ENCODE measurements at regions not wholly inside any gene's neighbourhood (a gene's known extent, or its start where the extent isn't known, plus 50 kb on each side); places are given as distances from the start of the nearest gene placed in this dataset.

DNA sequence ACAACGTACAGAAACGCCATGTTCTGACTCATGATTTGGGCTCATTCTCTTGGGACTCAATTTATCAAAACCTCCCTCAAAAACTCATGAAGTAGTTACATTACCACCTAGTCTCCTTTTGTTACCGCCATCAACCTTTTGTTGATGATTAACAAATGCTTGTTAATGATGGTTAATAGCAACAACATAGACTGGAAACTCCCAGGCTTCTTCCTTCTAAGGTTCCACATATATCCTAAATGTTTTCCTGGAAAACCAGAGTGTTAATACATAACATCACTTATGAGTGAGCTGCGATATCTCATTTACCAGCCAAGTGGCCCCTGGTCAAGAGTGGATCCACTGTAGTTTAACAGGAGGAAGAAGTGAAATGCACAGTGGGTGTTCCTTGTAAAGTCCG is 176.3 kb downstream of the ERMARD start:
- H4K91ac ChIP-seq (ENCODE audit: low read depth, low read length), result no peak overlapping the region
- no peaks in the 10 kb centered on the region for H3K79me2 ChIP-seq (ENCODE audit: control insufficient read depth, insufficient read depth, low read length, poor library complexity)
- peaks cover 12% of the 10 kb centered on the region for H3K9me3 ChIP-seq (ENCODE audit: insufficient read depth, low read depth, low read length)
- no peaks in the 10 kb centered on the region for H3K36me3 ChIP-seq (ENCODE audit: control insufficient read depth in 1 of 2, insufficient read depth in 2 of 2, low read length in 2 of 2)
- H3K9ac ChIP-seq (ENCODE audit: low read length), result no peak overlapping the region
- no peak overlapping the region for H4K12ac ChIP-seq (ENCODE audit: low read depth, low read length)
- no peak overlapping the region for H2AFZ ChIP-seq (ENCODE audit: insufficient read depth, low read length, poor library complexity)
- H3K4me2 ChIP-seq (ENCODE audit: low read length), result no peak overlapping the region
- DNase-seq, result no peak
- no peak overlapping the region for H3K23ac ChIP-seq (ENCODE audit: low read length)
- H2BK12ac ChIP-seq (ENCODE audit: low read length), result no peak overlapping the region
- no peak overlapping the region for H3K4ac ChIP-seq (ENCODE audit: low read depth, low read length)
- no peak overlapping the region for H2AK5ac ChIP-seq (ENCODE audit: low read length)
- H3K14ac ChIP-seq (ENCODE audit: low read length), result no peak overlapping the region
- no peak overlapping the region for H2BK120ac ChIP-seq (ENCODE audit: insufficient read depth, low read length, poor library complexity)
- H3K27ac ChIP-seq (ENCODE audit: low read depth, low read length), result no peak overlapping the region
- H4K8ac ChIP-seq (ENCODE audit: low read depth, low read length), result no peak overlapping the region
- H3K18ac ChIP-seq (ENCODE audit: low read length), result no peak overlapping the region
- peaks cover 5 to 7% of the 10 kb centered on the region in 2 experiments for H3K4me1 ChIP-seq (ENCODE audit: control insufficient read depth in 1 of 2, insufficient read depth in 2 of 2, low read length in 2 of 2)
- no peak overlapping the region for H3K4me3 ChIP-seq (ENCODE audit: low read depth, low read length)
- H3K79me1 ChIP-seq (ENCODE audit: low read length), result no peaks in the 10 kb centered on the region
- no CpG with 5 or more reads among the region's 5 CpGs for WGBS (ENCODE audit: extremely low coverage, insufficient coverage, insufficient read length)
- no peaks in the 10 kb centered on the region for H3K27me3 ChIP-seq (ENCODE audit: insufficient read depth, low read length)
- no peak overlapping the region for H2BK5ac ChIP-seq (ENCODE audit: low read depth, low read length, poor library complexity)

GRCh38 chr6:169926617-169927417 is 175.4 kb downstream of the ERMARD start:
- no peak overlapping the region for H3K18ac ChIP-seq (ENCODE audit: low read length)
- no peaks in the 10 kb centered on the region for H3K27me3 ChIP-seq (ENCODE audit: insufficient read depth, low read length)
- H3K4me3 ChIP-seq (ENCODE audit: low read depth, low read length), result no peak overlapping the region
- no peak overlapping the region for H3K4me2 ChIP-seq (ENCODE audit: low read length)
- H3K23ac ChIP-seq (ENCODE audit: low read length), result no peak overlapping the region
- H3K36me3 ChIP-seq (ENCODE audit: control insufficient read depth in 1 of 2, insufficient read depth in 2 of 2, low read length in 2 of 2), result no peaks in the 10 kb centered on the region
- no peak overlapping the region for H4K8ac ChIP-seq (ENCODE audit: low read depth, low read length)
- no peaks in the 10 kb centered on the region for H3K79me2 ChIP-seq (ENCODE audit: control insufficient read depth, insufficient read depth, low read length, poor library complexity)
- no peak overlapping the region for H4K12ac ChIP-seq (ENCODE audit: low read depth, low read length)
- no peak overlapping the region for H3K9ac ChIP-seq (ENCODE audit: low read length)
- peaks cover 0 to 2% of the 10 kb centered on the region in 2 experiments for H3K4me1 ChIP-seq (ENCODE audit: control insufficient read depth in 1 of 2, insufficient read depth in 2 of 2, low read length in 2 of 2)
- H3K27ac ChIP-seq (ENCODE audit: low read depth, low read length), result no peak overlapping the region
- H3K79me1 ChIP-seq (ENCODE audit: low read length), result no peaks in the 10 kb centered on the region
- H2AK5ac ChIP-seq (ENCODE audit: low read length), result no peak overlapping the region
- no peak overlapping the region for H2BK12ac ChIP-seq (ENCODE audit: low read length)
- no peak overlapping the region for H4K91ac ChIP-seq (ENCODE audit: low read depth, low read length)
- no peak for DNase-seq
- WGBS (ENCODE audit: extremely low coverage, insufficient coverage, insufficient read length), result no CpG with 5 or more reads among the region's 11 CpGs
- no peak overlapping the region for H3K4ac ChIP-seq (ENCODE audit: low read depth, low read length)
- H2BK5ac ChIP-seq (ENCODE audit: low read depth, low read length, poor library complexity), result no peak overlapping the region
- H2AFZ ChIP-seq (ENCODE audit: insufficient read depth, low read length, poor library complexity), result no peak overlapping the region
- H3K9me3 ChIP-seq (ENCODE audit: insufficient read depth, low read depth, low read length), result peaks cover 12% of the 10 kb centered on the region
- no peak overlapping the region for H3K14ac ChIP-seq (ENCODE audit: low read length)
- H2BK120ac ChIP-seq (ENCODE audit: insufficient read depth, low read length, poor library complexity), result no peak overlapping the region

DNA sequence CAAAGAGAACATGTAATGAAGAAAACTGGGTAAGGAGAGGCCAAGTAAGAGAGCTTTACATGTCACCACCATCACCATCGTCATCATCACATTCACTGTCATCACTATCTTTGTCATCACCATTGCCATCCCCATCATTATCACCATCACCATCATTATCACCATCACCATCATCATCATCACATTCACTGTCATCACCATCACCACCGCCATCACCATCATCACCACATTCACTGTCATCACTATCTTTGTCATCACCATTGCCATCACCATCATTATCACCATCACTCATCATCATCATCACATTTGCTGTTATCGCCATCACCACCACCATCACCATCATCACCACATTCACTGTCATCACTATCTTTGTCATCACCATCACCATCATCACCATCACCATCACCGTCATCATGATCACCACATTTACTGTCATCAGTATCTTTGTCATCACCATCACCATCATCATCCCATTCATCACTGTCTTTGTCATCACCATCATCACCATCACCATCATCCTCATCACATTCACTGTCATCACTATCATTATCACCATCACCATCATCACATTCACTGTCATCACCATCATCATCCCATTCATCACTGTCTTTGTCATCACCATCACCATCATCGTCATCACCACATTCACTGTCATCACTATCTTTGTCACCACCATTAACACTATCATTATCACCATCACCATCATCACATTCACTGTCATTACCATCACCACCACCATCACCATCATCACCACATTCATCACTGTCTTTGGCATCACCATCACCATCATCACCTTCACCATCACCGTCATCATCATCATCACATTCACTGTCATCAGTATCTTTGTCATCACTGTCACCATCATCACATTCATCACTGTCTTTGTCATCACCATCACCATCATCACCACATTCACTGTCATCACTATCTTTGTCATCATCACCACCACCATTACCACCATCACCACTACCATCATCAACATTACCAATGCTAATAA is 172.3 kb downstream of the ERMARD start:
- peaks cover 8% of the 10 kb centered on the region for H3K9me3 ChIP-seq (ENCODE audit: insufficient read depth, low read depth, low read length)
- no peaks in the 10 kb centered on the region for H3K79me2 ChIP-seq (ENCODE audit: control insufficient read depth, insufficient read depth, low read length, poor library complexity)
- no peaks in the 10 kb centered on the region for H3K36me3 ChIP-seq (ENCODE audit: control insufficient read depth in 1 of 2, insufficient read depth in 2 of 2, low read length in 2 of 2)
- H3K4ac ChIP-seq (ENCODE audit: low read depth, low read length), result no peak overlapping the region
- H3K4me3 ChIP-seq (ENCODE audit: low read depth, low read length), result no peak overlapping the region
- no peak overlapping the region for H3K9ac ChIP-seq (ENCODE audit: low read length)
- H4K91ac ChIP-seq (ENCODE audit: low read depth, low read length), result no peak overlapping the region
- H2BK120ac ChIP-seq (ENCODE audit: insufficient read depth, low read length, poor library complexity), result no peak overlapping the region
- H2AFZ ChIP-seq (ENCODE audit: insufficient read depth, low read length, poor library complexity), result no peak overlapping the region
- no peak overlapping the region for H3K14ac ChIP-seq (ENCODE audit: low read length)
- H2BK12ac ChIP-seq (ENCODE audit: low read length), result no peak overlapping the region
- no peaks in the 10 kb centered on the region for H3K79me1 ChIP-seq (ENCODE audit: low read length)
- H3K27ac ChIP-seq (ENCODE audit: low read depth, low read length), result no peak overlapping the region
- no CpG with 5 or more reads among the region's 6 CpGs for WGBS (ENCODE audit: extremely low coverage, insufficient coverage, insufficient read length)
- no peak for DNase-seq
- no peak overlapping the region for H3K18ac ChIP-seq (ENCODE audit: low read length)
- no peak overlapping the region for H3K23ac ChIP-seq (ENCODE audit: low read length)
- no peak overlapping the region for H2BK5ac ChIP-seq (ENCODE audit: low read depth, low read length, poor library complexity)
- no peak overlapping the region for H4K12ac ChIP-seq (ENCODE audit: low read depth, low read length)
- no peaks in the 10 kb centered on the region for H3K4me1 ChIP-seq (ENCODE audit: control insufficient read depth in 1 of 2, insufficient read depth in 2 of 2, low read length in 2 of 2)
- H4K8ac ChIP-seq (ENCODE audit: low read depth, low read length), result no peak overlapping the region
- no peak overlapping the region for H3K4me2 ChIP-seq (ENCODE audit: low read length)
- no peak overlapping the region for H2AK5ac ChIP-seq (ENCODE audit: low read length)
- no peaks in the 10 kb centered on the region for H3K27me3 ChIP-seq (ENCODE audit: insufficient read depth, low read length)

DNA sequence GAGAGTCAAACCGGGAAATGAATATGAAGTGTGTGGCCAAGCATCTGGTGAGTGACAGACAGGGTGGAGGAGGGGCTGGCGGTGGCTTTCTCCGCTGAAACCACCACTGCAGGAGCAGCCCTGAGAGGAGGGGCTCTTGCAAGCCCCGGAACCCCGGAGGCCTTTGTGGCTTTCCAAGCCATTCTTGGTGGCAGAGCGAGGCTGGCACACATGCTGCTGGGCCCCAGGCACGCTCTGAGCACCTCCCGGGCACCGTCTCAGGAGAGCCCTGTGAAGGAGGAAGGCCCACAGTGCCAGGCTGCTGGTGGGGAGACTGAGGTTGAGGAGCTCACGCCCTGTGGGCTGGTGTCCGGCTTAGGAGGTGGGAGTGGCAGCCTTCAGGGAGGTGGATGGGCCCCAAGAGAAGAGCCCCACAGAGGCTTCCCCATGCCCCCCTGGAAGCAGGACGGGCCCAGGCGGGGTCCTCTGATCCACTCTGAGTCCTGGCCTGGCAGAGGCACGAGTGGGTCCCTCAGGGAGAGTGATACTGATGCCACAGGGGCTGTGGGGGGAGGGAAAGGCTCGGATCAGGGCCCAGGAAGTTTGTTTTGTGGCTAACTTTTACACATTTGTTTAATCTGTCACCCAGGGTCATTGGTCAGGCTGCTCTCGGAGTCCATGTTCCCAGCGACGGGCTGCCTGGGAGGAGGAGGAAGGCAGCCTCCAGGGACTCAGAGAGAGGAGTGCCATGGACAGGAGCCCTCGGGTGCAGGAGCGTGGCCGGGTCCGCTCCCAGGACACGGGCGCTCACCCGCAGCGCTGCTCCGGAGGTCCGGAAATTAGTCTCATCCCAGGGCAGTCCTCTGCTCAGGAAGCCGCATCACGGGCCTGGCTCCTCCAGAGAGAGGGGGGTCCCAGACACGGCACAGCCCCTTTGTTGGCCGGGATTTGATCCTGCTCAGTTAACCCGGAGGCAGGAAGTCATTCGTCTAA is 170.7 kb downstream of the ERMARD start:
- Histone ChIP-seq H2AFZ (ENCODE audit: insufficient read depth, low read length, poor library complexity) (no peak overlapping the region), H2BK120ac (ENCODE audit: insufficient read depth, low read length, poor library complexity) (no peak overlapping the region), H3K4ac (ENCODE audit: low read depth, low read length) (no peak overlapping the region), H4K8ac (ENCODE audit: low read depth, low read length) (no peak overlapping the region), H3K27me3 (ENCODE audit: insufficient read depth, low read length) (no peaks in the 10 kb centered on the region), H3K79me1 (ENCODE audit: low read length) (no peaks in the 10 kb centered on the region), H3K14ac (ENCODE audit: low read length) (no peak overlapping the region), H3K36me3 (ENCODE audit: control insufficient read depth in 1 of 2, insufficient read depth in 2 of 2, low read length in 2 of 2) (no peaks in the 10 kb centered on the region), H3K27ac (ENCODE audit: low read depth, low read length) (no peak overlapping the region), H4K12ac (ENCODE audit: low read depth, low read length) (no peak overlapping the region), H2BK5ac (ENCODE audit: low read depth, low read length, poor library complexity) (no peak overlapping the region), H3K23ac (ENCODE audit: low read length) (no peak overlapping the region), H2BK12ac (ENCODE audit: low read length) (no peak overlapping the region), H4K91ac (ENCODE audit: low read depth, low read length) (no peak overlapping the region), H3K79me2 (ENCODE audit: control insufficient read depth, insufficient read depth, low read length, poor library complexity) (no peaks in the 10 kb centered on the region), H3K9ac (ENCODE audit: low read length) (no peak overlapping the region), H2AK5ac (ENCODE audit: low read length) (no peak overlapping the region), H3K9me3 (ENCODE audit: insufficient read depth, low read depth, low read length) (peaks cover 14% of the 10 kb centered on the region), H3K4me3 (ENCODE audit: low read depth, low read length) (no peak overlapping the region), H3K4me2 (ENCODE audit: low read length) (no peak overlapping the region), H3K4me1 (ENCODE audit: control insufficient read depth in 1 of 2, insufficient read depth in 2 of 2, low read length in 2 of 2) (no peaks in the 10 kb centered on the region), H3K18ac (ENCODE audit: low read length) (no peak overlapping the region)
- DNase-seq, result no peak
- WGBS (ENCODE audit: extremely low coverage, insufficient coverage, insufficient read length), result no CpG with 5 or more reads among the region's 34 CpGs

All from trophoblast cell (in vitro differentiated cells and primary cell).